A673 (cell line): ENCODE measurements at regions not wholly inside any gene's neighbourhood (a gene's known extent, or its start where the extent isn't known, plus 50 kb on each side); places are given as distances from the start of the nearest gene placed in this dataset.

Source experiments
- EZH2 ChIP-seq: fragments of 200-600 bp; sonication (generic); IDR thresholded peaks from 2 replicates; pipeline ENCODE4 v1.6.1; 2017; ENCODE audit warnings: borderline replicate concordance, low read depth, mild to moderate bottlenecking, mixed read lengths, antibody characterized with exemption, low read length; ENCODE audit not compliant: poor library complexity, severe bottlenecking
- TF ChIP-seq, protein P1 (sequence below): fragments of 300-800, 200-600 bp; sonication (generic); conservative IDR thresholded peaks from 2 replicates; pipeline ENCODE4 v1.5.1; 2017; ENCODE audit warnings: low read depth, mild to moderate bottlenecking, antibody characterized with exemption, low read length, moderate library complexity, mixed read lengths

GRCh38 chr20:7691647-7692269 is 248.5 kb downstream of the HAO1 start:
- TF ChIP-seq, protein P1, sequence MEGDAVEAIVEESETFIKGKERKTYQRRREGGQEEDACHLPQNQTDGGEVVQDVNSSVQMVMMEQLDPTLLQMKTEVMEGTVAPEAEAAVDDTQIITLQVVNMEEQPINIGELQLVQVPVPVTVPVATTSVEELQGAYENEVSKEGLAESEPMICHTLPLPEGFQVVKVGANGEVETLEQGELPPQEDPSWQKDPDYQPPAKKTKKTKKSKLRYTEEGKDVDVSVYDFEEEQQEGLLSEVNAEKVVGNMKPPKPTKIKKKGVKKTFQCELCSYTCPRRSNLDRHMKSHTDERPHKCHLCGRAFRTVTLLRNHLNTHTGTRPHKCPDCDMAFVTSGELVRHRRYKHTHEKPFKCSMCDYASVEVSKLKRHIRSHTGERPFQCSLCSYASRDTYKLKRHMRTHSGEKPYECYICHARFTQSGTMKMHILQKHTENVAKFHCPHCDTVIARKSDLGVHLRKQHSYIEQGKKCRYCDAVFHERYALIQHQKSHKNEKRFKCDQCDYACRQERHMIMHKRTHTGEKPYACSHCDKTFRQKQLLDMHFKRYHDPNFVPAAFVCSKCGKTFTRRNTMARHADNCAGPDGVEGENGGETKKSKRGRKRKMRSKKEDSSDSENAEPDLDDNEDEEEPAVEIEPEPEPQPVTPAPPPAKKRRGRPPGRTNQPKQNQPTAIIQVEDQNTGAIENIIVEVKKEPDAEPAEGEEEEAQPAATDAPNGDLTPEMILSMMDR, result no peak
- TF ChIP-seq EZH2, result no peak
